ENCODE measurements at regions not wholly inside any gene's neighbourhood (a gene's known extent, or its start where the extent isn't known, plus 50 kb on each side); places are given as distances from the start of the nearest gene placed in this dataset.

DNA sequence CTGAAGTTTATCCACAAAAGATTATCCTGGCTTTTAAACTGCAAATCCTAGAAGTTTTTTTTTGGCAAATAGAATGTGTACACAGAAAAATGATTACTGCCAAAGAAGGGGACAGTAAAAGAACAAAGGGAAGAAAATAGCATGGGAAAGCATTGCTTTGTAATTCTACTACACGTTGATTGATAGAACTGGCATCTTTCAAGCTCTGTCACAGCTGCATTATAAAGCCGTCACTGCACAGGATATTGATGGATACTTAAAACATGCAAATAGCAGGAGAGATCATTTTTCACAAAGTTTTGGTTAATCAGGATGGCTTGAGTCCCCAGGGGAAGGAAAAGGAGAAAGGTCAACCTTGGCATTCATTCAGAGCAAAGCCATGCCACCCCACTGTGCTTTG, 183.7 kb upstream of the RRP15 start:
- no peak for TF ChIP-seq POLR2A (IDR thresholded peaks at IDR 0.05)
- TF ChIP-seq, protein P1, sequence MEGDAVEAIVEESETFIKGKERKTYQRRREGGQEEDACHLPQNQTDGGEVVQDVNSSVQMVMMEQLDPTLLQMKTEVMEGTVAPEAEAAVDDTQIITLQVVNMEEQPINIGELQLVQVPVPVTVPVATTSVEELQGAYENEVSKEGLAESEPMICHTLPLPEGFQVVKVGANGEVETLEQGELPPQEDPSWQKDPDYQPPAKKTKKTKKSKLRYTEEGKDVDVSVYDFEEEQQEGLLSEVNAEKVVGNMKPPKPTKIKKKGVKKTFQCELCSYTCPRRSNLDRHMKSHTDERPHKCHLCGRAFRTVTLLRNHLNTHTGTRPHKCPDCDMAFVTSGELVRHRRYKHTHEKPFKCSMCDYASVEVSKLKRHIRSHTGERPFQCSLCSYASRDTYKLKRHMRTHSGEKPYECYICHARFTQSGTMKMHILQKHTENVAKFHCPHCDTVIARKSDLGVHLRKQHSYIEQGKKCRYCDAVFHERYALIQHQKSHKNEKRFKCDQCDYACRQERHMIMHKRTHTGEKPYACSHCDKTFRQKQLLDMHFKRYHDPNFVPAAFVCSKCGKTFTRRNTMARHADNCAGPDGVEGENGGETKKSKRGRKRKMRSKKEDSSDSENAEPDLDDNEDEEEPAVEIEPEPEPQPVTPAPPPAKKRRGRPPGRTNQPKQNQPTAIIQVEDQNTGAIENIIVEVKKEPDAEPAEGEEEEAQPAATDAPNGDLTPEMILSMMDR (IDR thresholded peaks at IDR 0.05): no peak

Measured in adrenal gland (tissue), 5 donors.